ENCODE measurements at regions not wholly inside any gene's neighbourhood (a gene's known extent, or its start where the extent isn't known, plus 50 kb on each side); places are given as distances from the start of the nearest gene placed in this dataset.

DNA sequence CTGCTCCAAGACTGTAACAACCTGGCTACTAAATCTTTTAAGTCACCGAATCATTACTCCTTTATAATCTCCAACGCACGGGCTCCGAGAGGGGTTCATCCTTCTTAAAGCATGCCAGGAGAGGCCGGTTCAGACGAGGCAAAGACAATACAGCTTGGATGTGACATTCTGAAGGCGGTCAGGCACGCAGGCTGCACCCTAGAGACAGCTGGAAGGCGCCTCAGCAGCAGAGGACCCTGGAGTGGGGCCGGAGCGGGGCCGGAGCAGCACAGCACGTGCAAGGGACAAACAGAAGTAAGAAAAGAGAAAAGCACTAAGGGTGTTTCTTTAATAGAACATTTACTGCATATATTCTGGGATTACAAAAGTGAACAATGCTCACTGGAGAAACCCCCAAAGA, 97.8 kb upstream of the PPP2R2D start:
- DNase-seq (ENCODE audit: low read depth): no peak

DNA sequence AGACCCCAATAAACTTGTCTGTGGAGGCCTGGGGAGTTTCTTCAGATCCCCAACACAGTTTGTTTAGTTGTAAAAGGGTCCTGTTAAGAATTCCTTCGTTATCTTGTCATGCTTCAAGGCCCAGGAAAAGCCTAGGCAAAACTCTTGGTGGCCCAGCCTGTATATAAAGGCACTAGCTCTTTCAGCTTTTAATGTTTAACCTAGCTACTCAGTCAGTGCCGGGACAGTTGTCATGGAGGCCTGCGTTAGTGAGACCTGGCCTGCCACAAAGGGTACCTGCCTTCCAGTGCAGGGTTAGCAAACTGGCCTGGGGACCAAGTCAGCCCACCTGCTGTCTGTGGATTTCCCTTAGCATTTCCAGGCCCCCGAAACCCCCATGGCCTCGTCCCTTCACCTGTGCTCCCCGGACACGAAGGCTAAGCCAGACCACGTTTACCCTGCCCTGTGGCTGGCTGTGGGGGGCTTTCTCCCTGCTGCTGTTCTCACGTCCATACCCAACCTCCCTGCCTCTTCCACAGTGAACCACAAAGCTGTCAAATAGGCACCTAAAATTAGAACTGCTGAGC, 96.9 kb upstream of the PPP2R2D start:
- no peak for DNase-seq (ENCODE audit: low read depth)

DNA sequence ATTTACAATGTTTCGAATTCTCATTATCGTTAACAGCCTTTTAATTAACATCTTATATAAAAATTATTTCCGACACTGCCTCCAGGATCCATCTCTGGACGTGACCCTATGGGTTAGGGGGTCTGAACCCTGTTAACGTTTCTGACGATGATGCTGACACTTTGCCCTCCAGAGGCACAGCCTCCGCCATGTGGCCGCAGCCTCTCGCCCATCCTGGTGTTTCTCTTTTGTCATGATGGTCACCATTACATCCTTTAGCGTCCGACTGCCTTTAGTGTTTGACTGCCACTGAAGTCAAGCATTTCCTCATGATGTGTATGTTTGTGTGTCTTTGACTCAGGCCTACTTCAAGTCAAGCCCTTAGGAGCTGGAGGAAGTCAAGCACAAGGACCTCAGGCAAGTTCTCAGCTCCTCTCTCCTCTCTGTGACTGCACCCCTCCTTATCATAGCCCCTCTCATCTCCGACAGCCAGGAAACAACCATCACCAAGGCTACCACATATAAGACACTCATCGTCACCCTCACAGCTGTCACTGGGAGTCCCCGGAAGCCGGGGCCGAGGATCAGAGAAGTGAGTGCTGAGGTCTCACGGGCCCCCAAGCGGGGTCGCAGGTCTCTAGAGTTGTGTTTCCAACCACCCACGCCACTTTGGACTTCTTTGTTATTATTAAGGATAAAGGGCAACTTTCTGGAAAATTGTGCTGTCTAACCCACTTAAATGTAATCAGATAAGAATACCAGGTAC, 96.1 kb upstream of the PPP2R2D start:
- DNase-seq (ENCODE audit: low read depth): no peak

DNA sequence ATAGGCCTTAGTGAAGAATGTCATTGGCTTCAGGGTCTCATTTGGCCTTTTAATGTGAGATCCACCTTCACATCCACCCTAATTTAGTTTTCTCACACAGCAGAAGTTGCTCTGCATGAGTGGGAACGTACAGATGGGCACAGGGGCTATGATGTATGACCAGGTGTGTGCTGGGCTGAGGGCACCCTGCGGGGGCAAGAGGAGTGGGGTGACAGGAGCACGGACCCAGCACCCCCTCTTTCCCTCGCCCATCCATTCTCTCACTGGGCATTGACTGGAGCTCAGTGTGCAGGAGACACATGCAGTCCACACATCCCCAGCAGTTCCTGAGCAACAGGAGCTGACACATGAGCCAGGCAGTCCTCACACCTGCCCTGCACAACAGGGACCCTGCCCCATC, 95.1 kb upstream of the PPP2R2D start:
- DNase-seq (ENCODE audit: low read depth): no peak

DNA sequence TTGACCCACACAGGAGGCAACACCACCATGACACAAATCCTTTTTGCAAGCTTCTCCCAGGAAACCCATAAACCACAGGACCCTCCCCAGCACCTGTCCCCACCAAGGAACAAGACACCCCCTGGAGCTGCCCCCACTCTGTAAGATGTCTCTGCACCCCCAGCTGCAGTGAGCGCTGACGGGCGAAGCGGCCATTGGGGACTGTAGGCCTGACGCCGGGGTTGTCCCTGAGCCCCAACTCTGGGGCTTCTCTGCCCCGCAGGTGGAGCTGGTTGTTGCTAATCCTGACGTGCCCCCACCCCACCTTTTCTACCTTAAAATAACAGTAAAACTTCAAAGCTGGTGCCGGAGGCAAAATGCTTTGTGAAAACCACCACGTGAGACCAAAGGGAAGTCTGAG, 94.7 kb upstream of the PPP2R2D start:
- no peak for DNase-seq (ENCODE audit: low read depth)

DNA sequence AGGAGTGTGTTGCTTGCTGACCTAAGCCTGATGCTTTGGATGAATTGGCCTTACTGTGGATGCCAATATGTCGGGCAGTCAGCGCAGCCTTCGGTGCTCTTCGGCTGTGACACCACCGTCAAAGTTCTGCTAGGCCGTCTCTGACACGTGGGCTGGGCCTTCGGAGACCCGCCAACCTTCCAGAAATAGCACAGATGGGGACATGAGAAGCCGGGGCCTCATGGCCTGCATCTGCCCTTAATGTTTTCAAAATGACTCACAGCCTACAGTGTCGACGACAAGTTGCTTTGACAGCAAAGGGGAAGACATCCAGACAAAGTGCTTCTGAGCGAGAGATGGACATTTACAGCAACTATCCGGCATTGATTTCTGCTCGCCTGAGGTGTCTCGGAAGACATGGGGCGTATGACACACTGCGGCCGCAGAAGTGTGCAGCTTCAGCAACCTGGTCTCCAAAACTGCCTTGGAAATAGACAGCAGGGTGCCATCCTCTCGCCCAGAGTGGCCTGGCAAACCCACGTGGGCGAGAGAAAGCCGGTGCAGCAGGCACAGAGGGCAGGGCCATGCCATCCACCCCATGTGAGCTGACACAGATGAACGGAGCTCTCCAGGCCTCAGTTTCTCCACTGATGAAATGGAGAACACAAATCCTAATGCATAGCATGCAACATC, 94.0 kb upstream of the PPP2R2D start:
- DNase-seq (ENCODE audit: low read depth): no peak

DNA sequence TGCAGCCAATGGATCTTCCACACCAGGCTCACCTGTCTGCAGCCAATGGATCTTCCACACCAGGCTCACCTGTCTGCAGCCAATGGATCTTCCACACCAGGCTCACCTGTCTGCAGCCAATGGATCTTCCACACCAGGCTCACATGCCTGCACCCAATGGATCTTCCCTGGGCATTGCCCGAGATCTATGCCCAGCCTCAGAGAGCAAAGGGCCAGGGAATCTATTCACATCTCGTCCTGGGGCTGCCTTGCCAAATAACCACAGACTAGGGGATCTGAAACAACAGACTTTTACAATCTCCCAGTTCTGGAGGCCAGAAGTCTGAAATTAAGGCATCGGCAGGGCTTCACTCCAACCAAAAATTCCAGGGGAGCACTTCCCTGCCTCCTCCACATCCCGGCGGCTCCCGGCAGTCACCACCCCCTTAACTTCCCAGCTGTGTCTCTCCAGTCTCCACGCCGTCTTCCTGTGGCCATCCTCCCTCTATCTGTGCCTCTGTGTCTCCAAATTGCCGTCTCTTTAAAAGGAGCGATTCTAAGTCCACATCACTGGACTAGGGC, 92.4 kb upstream of the PPP2R2D start:
- DNase-seq (ENCODE audit: low read depth): no peak

DNA sequence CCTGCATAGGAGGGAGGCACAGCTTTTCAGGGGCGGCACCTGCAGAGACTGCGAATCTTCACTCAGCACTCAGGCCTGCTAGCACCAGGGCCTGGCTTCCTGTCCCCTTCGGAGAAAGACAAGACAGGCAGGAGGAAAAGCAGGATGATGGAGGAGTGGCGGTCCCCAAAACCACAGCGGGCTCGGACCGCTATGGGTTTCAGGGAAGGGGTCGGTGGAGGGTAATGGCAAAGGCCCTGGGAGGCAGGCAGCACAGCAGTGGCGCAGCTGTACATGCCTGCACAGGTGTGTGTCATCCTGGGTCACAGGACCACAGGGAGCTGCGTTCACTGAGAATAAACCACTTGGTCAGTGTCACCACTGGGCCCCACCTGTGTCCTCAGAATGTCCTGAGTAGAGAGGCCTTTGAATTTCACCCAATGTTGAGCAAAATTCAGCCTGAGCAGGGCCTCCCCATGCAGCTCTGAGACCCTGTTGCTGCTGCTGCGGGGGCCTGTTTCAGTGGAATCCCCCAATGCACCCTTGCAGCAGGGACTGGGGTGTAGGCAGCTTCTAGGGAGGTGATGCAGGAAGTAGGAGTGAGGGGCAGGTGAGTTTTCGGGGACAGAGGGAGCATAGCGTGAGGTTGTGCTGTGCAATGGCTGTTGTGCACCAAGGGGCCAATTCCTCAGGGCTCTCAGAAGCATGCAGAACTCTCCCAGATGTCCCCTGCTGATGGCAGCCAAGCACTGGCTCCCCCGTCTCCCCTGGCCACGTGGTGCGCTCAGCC, 90.6 kb upstream of the PPP2R2D start:
- DNase-seq (ENCODE audit: low read depth): no peak

DNA sequence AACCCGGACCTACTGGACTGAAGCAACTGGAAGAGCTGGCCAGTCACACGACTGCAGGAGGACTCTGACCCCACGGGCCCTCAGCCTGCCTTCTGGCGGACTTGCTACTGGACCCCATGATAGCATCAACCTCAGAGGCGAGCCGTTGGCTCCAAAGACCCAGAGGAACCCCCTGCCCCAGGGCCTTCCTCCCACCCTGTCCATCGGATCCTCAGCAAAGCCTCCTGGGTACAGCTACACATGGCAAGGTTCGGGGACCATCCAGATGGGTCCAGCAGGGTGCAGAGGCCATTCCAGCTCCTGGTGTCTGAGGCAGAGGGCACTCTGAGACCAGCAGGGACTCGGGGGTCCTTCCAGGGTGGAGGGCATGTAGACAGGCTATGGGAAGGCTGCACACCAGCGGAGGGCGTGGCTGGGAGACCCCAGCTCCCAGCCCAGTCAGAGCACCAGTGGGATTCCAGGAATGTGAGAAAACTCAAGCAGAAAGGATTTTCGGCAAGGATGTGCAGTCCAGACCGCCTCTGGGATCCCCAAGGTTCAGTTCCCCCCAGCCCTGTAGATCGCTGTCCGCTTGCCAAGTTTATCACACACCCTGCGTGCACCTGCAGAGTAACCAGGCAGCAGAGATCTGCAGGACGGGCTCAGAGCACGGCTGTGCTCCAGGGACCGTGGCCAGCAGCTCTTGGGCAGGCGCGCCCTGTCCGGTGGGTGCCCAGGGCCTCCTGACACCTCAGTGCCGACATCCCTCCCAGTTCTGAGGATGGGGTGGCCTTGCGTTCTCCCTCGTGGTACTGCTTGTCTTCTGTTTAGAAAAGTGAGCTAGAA, 89.8 kb upstream of the PPP2R2D start:
- DNase-seq (ENCODE audit: low read depth): no peak

DNA sequence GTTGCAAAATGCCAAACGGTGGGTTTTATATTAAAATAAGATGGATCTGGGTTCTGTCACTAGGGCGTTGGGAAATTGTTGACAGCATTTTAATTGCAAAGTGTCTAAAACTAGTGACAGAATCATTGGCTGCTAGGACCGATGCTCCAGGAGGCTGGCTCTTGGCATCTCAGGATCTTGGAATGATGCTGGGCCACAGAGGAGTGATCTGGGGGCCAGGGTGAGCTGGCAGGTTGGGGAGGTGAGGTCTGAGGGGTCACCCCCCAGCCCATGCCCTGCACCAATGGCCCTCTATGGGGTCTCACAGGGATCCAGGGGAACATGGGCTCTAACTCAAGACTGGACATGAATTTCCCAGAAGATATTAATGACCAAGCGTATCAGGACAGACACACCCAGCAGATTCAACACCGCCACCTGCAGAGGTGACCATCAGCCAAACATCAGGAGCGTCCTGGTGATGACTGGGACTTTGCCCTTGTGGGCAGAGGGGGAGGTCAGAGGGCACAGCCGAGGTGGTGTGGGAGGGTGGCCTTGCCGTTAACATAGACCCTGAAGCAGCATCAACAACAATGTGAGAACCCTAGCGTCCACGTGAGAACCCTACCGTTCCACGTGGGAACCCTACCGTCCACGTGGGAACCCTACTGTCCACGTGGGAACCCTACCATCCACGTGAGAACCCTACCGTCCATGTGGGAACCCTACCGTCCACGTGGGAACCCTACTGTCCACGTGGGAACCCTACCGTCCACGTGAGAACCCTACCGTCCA, 89.0 kb upstream of the PPP2R2D start:
- DNase-seq (ENCODE audit: low read depth): no peak

DNA sequence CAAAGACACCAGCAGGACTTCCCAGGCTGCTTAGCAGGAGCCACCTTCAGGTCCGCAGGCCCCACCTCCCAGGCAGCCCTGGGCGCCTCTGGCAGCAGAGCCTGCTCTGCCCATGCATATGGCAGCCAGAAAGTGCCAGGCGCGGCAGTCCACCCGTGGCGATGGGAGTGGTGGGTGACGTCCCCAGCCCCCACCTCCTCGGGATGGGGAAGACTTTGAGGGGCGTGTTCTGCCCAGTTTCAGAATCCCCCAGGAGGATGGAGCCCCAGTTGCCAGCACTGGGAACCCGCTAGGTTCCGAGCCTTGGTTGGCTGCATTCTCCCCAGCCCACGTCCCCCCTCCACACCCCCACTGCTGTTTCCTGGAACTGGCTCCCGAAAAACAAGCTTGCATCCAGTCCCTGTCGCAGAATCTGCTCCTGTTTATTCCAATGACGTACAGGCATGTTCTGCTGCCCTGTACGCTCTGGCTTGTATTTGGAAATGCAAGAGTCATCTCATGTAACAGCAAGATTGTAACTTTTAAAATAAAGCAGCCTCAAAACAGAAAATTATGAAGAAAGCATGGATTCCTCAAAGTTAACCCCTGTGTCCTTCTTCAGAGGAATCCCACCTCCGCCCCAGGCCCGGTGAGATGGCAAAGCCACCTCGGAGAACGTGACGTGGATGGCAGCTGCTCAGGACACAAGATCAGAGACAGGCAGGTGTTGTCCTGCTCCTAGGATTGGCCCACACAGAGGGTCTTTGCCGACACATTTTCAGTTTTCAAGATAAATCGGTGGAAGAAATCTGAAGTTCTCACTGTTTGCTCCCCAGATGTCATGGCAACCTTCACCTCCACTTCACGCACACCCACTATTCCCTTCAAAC, 87.8 kb upstream of the PPP2R2D start:
- DNase-seq (ENCODE audit: low read depth): no peak

DNA sequence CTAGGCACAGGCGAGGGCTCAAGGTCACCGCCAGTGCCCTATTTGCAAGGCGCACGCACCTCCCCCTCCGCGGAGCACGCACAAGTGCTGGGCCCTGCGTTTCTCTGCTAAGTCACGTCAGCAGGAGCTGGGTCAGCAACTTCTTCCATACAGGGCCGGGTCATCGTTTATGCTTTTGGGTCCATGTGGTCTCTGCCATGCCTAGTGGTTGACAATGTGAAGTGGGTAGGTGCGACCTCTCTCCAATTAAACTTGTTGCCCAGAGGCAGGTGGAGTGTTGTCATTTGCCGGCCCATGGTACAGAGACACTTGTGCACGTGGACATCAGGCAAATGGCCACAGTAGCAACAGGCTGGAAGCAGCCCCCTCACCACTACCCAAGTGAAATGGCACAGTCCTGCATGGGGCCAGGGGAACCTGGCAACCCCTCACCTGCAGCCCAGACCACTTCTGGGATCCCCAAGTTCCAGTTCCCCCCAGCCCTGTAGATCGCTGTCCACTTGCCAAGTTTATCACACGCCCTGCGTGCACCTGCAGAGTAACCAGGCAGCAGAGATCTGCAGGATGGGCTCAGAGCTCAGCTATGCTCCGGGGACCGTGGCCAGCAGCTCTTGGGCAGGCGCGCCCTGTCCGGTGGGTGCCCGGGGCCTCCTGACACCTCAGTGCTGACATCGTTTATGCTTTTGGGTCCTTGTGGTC, 86.1 kb upstream of the PPP2R2D start:
- DNase-seq (ENCODE audit: low read depth): no peak

DNA sequence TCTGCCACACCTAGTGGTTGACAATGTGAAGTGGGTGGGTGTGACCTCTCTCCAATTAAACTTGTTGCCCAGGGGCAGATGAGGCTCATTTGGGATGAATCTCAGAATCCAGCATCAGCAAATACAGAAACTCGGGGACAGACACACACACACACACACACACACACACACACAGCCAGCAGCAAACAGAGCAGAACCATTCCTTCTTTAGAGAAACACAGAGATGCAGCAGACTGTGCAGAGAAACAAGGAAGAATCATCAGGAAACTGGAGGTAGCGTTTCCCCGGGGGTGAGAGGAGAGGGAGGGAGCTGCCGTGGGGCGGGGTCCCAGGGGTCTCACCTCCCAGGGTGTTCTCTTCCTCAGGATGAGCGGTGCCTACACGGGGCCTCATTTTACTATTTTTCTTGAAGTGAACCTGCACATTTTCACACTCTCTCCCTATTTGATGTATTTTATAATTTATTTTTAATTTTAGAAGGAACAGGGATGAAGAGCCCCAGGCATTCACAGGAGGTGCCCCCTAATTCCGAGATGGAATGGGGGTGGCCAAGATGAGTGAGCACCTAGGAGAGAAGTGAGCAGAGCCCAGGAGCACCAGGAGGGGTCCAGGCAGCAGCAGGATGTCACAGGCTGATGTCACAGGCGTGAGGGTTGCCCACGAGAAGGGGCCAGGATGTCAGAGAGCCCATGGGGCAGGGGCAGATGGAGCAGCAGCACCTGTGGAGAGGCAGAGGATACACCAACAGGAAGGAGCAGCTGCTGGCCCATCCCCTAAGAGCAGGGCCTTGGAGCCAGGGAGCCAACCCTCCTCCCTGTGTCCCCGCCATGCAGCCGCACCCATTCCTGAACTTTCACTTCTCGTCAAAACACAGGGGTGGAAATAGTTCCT, 85.3 kb upstream of the PPP2R2D start:
- no peak for DNase-seq (ENCODE audit: low read depth)

DNA sequence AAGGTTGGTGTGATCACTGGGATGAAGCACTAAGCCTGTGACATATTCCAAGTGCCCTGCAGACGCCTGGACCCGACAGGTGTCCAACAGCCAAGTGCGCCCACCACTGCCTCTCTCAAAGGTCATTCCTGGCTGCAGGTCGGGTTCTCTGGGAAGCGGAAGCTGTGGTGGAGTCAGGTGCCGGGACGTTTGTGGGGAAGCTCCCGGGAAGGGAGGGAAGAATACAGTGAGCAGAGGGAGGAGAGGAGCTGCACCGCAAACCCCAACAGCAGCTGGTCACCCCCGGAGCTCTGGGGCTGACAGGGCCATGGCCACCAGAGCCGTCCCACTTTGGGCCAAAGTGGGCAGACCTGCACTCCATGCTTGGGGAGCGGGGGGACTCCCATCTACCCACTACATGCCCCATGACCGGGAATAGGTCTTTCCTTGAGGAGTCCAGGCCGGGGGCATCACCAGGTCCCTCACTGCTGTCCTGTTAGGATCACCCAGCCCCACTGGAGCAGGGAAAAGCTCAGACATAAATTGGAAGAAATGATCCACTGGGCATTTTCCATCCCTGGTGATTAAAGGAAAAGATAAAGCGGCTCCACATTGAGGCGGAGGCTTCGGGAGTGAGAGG, 84.5 kb upstream of the PPP2R2D start:
- no peak for DNase-seq (ENCODE audit: low read depth)

DNA sequence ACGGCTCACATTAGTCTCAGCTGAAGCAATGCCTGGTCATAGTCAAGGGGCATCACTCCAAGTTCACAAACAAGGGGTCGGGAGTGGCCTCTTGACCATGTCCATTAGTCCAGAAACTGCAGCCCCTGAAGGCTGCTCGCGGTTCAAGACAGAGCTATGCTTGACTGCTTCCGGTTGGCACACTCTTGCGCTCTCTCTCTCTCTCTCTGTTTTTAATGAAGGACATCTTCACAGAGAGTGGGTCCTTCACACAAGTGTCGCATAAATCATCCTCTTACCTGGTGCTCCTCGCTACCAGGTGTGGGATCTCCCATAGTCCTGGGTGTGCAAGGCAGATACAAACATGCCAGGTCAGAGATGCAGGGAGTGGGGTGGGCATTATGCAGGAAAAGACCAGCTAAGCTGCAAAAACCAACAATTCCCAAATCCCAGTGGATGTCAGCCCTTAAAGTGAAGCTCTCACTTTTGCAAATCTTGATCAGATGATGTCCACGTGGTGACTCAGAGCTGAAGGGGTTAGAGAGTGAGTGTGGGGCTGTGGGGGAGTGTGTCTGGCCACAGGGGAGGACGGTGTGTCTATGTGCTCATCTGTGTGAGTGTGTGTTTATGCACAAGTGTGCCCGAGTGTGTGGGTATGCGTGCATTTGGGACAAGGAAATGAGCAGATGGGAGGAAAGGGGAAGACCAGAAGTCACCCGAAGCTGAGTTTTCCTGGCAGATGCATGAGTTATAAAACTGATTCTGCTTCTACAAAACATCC, 83.7 kb upstream of the PPP2R2D start:
- DNase-seq (ENCODE audit: low read depth): no peak

DNA sequence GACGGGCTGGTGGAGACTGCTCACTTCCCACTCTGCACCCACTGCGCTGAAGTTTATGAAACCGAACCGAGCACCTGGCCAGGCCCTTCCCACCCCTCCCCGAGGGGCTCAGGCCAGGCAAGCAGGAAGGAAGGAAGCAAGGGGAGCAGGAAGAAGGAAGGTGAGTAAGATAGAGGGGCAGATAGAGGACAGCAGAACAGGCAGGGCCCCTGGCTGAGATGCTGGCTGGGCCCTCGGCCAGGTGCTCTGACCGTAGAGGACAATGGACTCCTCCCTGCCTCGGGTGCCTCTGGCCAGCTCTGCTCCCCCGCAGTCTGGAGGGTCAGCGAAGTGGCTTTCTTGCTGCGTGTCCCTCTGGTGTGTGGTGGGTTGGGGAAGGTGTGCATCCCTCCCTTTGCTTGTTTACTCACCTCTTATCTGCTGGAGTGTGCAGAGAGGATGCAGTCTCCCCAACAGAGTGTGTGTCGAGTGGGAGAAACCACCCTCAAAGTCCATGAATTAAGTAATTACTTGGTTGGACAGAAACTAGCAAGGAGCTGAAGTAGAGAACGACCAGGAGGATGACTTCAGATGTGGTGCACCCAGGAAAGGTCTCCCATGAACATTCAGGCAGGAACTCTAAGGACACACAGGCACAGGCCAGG, 82.8 kb upstream of the PPP2R2D start:
- no peak for DNase-seq (ENCODE audit: low read depth)

Data from non-pigmented ciliary epithelial cell (primary cell).